HepG2 (cell line): ENCODE measurements at regions not wholly inside any gene's neighbourhood (a gene's known extent, or its start where the extent isn't known, plus 50 kb on each side); places are given as distances from the start of the nearest gene placed in this dataset.

Experiments used
- ATAC-seq: fragments of 200-7000 bp; cut with Tn5 transposase; 3 replicates; pipeline ENCODE4 v1.9.1; 2020; ENCODE audit warnings: mild to moderate bottlenecking, moderate library complexity
- BruUV-seq: library from RNA; stranded (reverse); fragments of 400-500 nt; replicated peaks from 2 replicates; lab custom pipeline; 2021; lab: Mats Ljungman, UMichigan
- CTCF ChIA-PET: fragments of 300-600 bp; formaldehyde crosslinking; extraction: SDS; loops from one replicate; lab custom pipeline; 2021; ENCODE audit warnings: low total read pairs, inconsistent platforms, low intra/inter-chr PET ratio; lab: Yijun Ruan, JAX
- POLR2A ChIA-PET: fragments of 350-600 bp; sonication (Branson Sonifier 250); formaldehyde crosslinking; loops from one replicate; lab custom pipeline; 2020; ENCODE audit warnings: antibody characterized with exemption, inconsistent platforms; lab: Yijun Ruan, JAX
- DNase-seq: peaks from one replicate; pipeline ENCODE4 v3.0.0-alpha.2; 2015; ENCODE audit warnings: low spot score
- FAIRE-seq: peaks from 3 replicates; lab custom pipeline; 2011; peaks lifted over from hg19 to GRCh38; lab: Jason Lieb, UNC
- H2AFZ ChIP-seq: one replicate; pipeline ENCODE4 v1.6.1; 2011; ENCODE audit warnings: low read length, inconsistent platforms
- H3K27ac ChIP-seq: fragments of 300-600 bp; 3 replicates; pipeline ENCODE4 v1.8.0; 2011; ENCODE audit warnings: mixed run types, mild to moderate bottlenecking, mixed read lengths, low read length, inconsistent platforms; ENCODE audit not compliant: insufficient read depth; ENCODE audit errors: extremely low read length
- H3K27me3 ChIP-seq, 2 experiments: fragments of 200-600 bp in 1 of 2; 2 replicates in 1 of 2; 3 replicates in 1 of 2; pipeline versions ENCODE4 v1.6.0 to v1.8.0; 2011; ENCODE audit warnings: low read length in 2 of 2, mild to moderate bottlenecking in 2 of 2, moderate library complexity in 2 of 2, inconsistent platforms in 1 of 2; ENCODE audit not compliant: insufficient read depth in 2 of 2, control insufficient read depth in 1 of 2
- H3K36me3 ChIP-seq, 2 experiments: fragments of 200-600 bp in 1 of 2; replicated peaks in 1 of 2; 2 replicates in 1 of 2; 3 replicates in 1 of 2; pipeline versions ENCODE4 v1.5.1 to v1.8.0; 2011; ENCODE audit warnings: low read length in 2 of 2, inconsistent platforms in 1 of 2; ENCODE audit not compliant: insufficient read depth in 2 of 2, control insufficient read depth in 1 of 2
- H3K4me1 ChIP-seq: 2 replicates; pipeline ENCODE4 v1.5.1; 2012; ENCODE audit warnings: low read length, inconsistent platforms; ENCODE audit not compliant: insufficient read depth
- H3K4me2 ChIP-seq: 2 replicates; pipeline ENCODE4 v1.6.0; 2011; ENCODE audit warnings: low read depth, low read length, inconsistent platforms
- H3K4me3 ChIP-seq, 3 experiments: fragments of 200-600 bp in 1 of 3; sonication (generic), shearing (Covaris generic) in 1 of 3; replicated peaks in 1 of 3; 2 replicates each; pipeline ENCODE4 v1.5.1; 2011 to 2016; ENCODE audit warnings: low read length in 3 of 3, inconsistent platforms in 2 of 3, low read depth in 2 of 3, mild to moderate bottlenecking in 2 of 3, control low read depth in 1 of 3, mixed read lengths in 1 of 3; ENCODE audit not compliant: insufficient read depth in 1 of 3
- H3K79me2 ChIP-seq: one replicate; pipeline ENCODE4 v1.6.1; 2011; ENCODE audit warnings: low read length, inconsistent platforms; ENCODE audit not compliant: insufficient read depth
- H3K9ac ChIP-seq: 2 replicates; pipeline ENCODE4 v1.6.0; 2011; ENCODE audit warnings: mild to moderate bottlenecking, low read depth, low read length, inconsistent platforms; ENCODE audit not compliant: insufficient read depth
- H3K9me3 ChIP-seq: 2 replicates; pipeline ENCODE4 v1.5.1; 2012; ENCODE audit warnings: mild to moderate bottlenecking, low read length
- H4K20me1 ChIP-seq: 2 replicates; pipeline ENCODE4 v1.6.0; 2011; ENCODE audit warnings: inconsistent platforms, mild to moderate bottlenecking, low read length, moderate library complexity; ENCODE audit not compliant: insufficient read depth
- CEBPB ChIP-seq: IDR thresholded peaks from 2 replicates; pipeline ENCODE4 v1.6.1; 2011; ENCODE audit warnings: low read depth, low read length, improper control_type of control experiment, borderline replicate concordance
- DNMT3B ChIP-seq: conservative IDR thresholded peaks from 2 replicates; pipeline ENCODE4 v1.6.1; 2016; ENCODE audit warnings: missing biosample characterization, control low read depth
- GABPA ChIP-seq, 2 experiments: IDR thresholded peaks; 2 replicates each; pipeline ENCODE4 v1.6.1; 2011 to 2016; ENCODE audit warnings: low read depth in 2 of 2, low read length in 1 of 2, missing biosample characterization in 1 of 2, missing genetic modification characterization in 1 of 2
- HMGA1 ChIP-seq: sonication (generic); formaldehyde crosslinking; conservative IDR thresholded peaks from 2 replicates; pipeline ENCODE4 v1.4.0; 2020; ENCODE audit warnings: missing genetic modification reagents
- MZF1 ChIP-seq: sonication (generic); formaldehyde crosslinking; IDR thresholded peaks from 2 replicates; pipeline ENCODE4 v1.8.1; 2023; ENCODE audit warnings: mild to moderate bottlenecking, missing genetic modification reagents, borderline replicate concordance
- SMAD9 ChIP-seq: sonication (generic); formaldehyde crosslinking; IDR thresholded peaks from 2 replicates; pipeline ENCODE4 v1.5.1; 2020; ENCODE audit warnings: mild to moderate bottlenecking, missing genetic modification reagents
- SMYD3 ChIP-seq: sonication (generic); formaldehyde crosslinking; IDR thresholded peaks from 2 replicates; pipeline ENCODE4 v1.8.1; 2023; ENCODE audit warnings: mild to moderate bottlenecking, missing genetic modification reagents
- TGIF2 ChIP-seq: IDR thresholded peaks from 2 replicates; pipeline ENCODE4 v1.6.1; 2016; ENCODE audit warnings: control low read depth, missing compliant biosample characterization
- ZBTB42 ChIP-seq: sonication (generic); formaldehyde crosslinking; IDR thresholded peaks from 2 replicates; pipeline ENCODE4 v1.5.0; 2020; ENCODE audit warnings: mild to moderate bottlenecking, missing genetic modification reagents
- ZNF850 ChIP-seq: sonication (generic); formaldehyde crosslinking; conservative IDR thresholded peaks from 2 replicates; pipeline ENCODE4 v1.9.0; 2021; ENCODE audit warnings: mild to moderate bottlenecking, missing genetic modification reagents
- WGBS: methylation state at CpG from one replicate; pipeline ENCODE4 v1.1.6; 2017; ENCODE audit warnings: low lambda C conversion rate; 5-methylcytosine and 5-hydroxymethylcytosine counted together
- in situ Hi-C: cut with HindIII; loops from 2 replicates; pipeline ENCODE4 v1.10.0; 2017; ENCODE audit warnings: low pct_unique_long_range_greater_than_20kb; ENCODE audit not compliant: extremely low pct_ligation_motif_present
- intact Hi-C: fragments of 100-400 bp; cut with micrococcal nuclease; formaldehyde crosslinking; loops from one replicate; pipeline ENCODE4 v1.10.0; 2022; ENCODE audit not compliant: unreplicated experiment
- TF ChIP-seq, protein P1 (sequence below): sonication (generic); formaldehyde crosslinking; IDR thresholded peaks from 2 replicates; pipeline ENCODE4 v1.5.1; 2020; ENCODE audit warnings: mild to moderate bottlenecking, moderate library complexity, missing genetic modification reagents
- TF ChIP-seq, protein P2 (sequence below): IDR thresholded peaks from 2 replicates; pipeline ENCODE4 v1.6.1; 2012; ENCODE audit warnings: low read length, improper control_type of control experiment

DNA sequence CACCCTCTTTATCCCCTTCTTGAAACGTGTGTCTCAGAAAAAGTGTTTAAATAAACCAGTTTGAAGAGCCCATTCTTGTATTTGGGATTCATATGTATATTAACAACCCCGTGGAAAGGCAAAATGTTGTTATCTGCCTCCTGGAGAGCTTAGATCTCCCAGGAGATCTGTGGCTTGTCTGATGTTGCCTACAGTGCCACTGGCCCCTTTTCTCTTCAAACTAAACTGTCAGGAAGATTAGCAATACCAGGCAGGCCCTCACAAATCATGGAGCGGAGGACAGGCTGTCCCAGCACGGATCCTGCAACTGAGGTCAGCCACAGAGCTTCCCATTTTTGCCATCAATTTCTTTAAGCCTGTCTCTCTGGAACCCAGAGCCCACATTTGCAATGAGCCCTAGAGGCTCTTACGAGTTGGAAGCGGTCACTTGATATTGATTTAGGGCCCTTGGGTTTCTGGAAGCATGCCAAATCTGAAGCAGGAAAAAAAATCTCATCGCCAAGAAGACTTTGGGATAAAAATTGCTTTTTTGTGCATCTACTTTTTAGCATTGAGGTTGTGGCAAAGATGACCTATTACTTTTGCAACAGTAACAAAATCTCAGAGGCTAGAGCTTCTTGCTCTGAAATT lies 234.1 kb downstream of the OPA1 start (continued):
- no peak for TF ChIP-seq SMYD3 (CRISPR knock-in tag)
- TF ChIP-seq, protein P1, sequence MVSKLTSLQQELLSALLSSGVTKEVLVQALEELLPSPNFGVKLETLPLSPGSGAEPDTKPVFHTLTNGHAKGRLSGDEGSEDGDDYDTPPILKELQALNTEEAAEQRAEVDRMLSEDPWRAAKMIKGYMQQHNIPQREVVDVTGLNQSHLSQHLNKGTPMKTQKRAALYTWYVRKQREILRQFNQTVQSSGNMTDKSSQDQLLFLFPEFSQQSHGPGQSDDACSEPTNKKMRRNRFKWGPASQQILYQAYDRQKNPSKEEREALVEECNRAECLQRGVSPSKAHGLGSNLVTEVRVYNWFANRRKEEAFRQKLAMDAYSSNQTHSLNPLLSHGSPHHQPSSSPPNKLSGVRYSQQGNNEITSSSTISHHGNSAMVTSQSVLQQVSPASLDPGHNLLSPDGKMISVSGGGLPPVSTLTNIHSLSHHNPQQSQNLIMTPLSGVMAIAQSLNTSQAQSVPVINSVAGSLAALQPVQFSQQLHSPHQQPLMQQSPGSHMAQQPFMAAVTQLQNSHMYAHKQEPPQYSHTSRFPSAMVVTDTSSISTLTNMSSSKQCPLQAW (CRISPR knock-in tag): no peak
- TF ChIP-seq, all 625 proteins: peak for 0

GRCh38 chr3:193827871-193828270 lies 234.9 kb downstream of the OPA1 start:
- no TSS peak for BruUV-seq
- in situ Hi-C loops (no loop called here), intact Hi-C loops (no loop called here)
- H3K79me2 ChIP-seq: no peaks in the 10 kb centered on the region
- no peak for TF ChIP-seq SMAD9 (CRISPR knock-in tag)
- no peak for DNase-seq
- CTCF ChIA-PET: no interaction called here
- H3K27ac ChIP-seq: no peak overlapping the region
- no peaks in the 10 kb centered on the region for H3K4me1 ChIP-seq
- H3K36me3 ChIP-seq: no peaks in the 10 kb centered on the region
- FAIRE-seq: no peak
- no peak overlapping the region for H3K4me3 ChIP-seq
- H4K20me1 ChIP-seq: no peaks in the 10 kb centered on the region
- 30% methylated on average over 2 of the region's 2 CpGs for WGBS
- H2AFZ ChIP-seq: no peak overlapping the region
- H3K9me3 ChIP-seq: no peaks in the 10 kb centered on the region
- POLR2A ChIA-PET: no interaction called here
- H3K4me2 ChIP-seq: no peak overlapping the region
- no peak for ATAC-seq
- H3K9ac ChIP-seq: no peak overlapping the region
- peaks cover 3 to 26% of the 10 kb centered on the region in 2 experiments; a peak in 3 of 5 replicates for H3K27me3 ChIP-seq

DNA sequence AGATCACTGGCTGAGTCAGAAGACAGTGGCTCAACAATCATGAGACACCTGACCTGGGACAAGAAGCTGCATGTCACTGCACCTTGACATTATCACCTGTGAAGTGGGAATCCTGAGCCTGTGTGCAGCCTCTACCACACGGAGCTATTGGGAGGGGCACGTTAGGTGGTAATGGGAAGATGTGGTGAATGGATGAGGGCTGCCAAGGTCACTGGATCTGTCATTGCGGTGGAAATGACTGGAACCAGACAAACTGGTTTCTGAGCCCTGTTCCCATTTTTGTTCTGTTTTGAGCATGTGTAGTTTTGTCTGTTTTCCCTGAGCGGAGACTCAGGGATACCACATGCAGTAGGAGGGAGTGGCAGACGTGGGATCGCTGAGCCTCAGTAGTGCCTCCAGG lies 235.5 kb downstream of the OPA1 start:
- no peak overlapping the region for H3K27ac ChIP-seq
- H3K4me2 ChIP-seq: no peak overlapping the region
- no TSS peak for BruUV-seq
- DNase-seq (no peak), FAIRE-seq (no peak), ATAC-seq (no peak)
- no peak overlapping the region for H3K9ac ChIP-seq
- 70% methylated on average over 6 of the region's 6 CpGs for WGBS
- no peaks in the 10 kb centered on the region for H3K36me3 ChIP-seq
- intact Hi-C loops (no loop called here), in situ Hi-C loops (no loop called here)
- no peaks in the 10 kb centered on the region for H3K4me1 ChIP-seq
- H3K4me3 ChIP-seq: no peak overlapping the region
- peaks cover 3 to 26% of the 10 kb centered on the region in 2 experiments; a peak in 3 of 5 replicates for H3K27me3 ChIP-seq
- no peaks in the 10 kb centered on the region for H3K9me3 ChIP-seq
- H3K79me2 ChIP-seq: no peaks in the 10 kb centered on the region
- CTCF ChIA-PET: no interaction called here
- H4K20me1 ChIP-seq: no peaks in the 10 kb centered on the region
- H2AFZ ChIP-seq: no peak overlapping the region
- POLR2A ChIA-PET: no interaction called here
- no peak for TF ChIP-seq TGIF2
- no peak for TF ChIP-seq ZBTB42 (CRISPR knock-in tag)
- TF ChIP-seq ZNF850 (CRISPR knock-in tag): no peak
- TF ChIP-seq, protein P2, sequence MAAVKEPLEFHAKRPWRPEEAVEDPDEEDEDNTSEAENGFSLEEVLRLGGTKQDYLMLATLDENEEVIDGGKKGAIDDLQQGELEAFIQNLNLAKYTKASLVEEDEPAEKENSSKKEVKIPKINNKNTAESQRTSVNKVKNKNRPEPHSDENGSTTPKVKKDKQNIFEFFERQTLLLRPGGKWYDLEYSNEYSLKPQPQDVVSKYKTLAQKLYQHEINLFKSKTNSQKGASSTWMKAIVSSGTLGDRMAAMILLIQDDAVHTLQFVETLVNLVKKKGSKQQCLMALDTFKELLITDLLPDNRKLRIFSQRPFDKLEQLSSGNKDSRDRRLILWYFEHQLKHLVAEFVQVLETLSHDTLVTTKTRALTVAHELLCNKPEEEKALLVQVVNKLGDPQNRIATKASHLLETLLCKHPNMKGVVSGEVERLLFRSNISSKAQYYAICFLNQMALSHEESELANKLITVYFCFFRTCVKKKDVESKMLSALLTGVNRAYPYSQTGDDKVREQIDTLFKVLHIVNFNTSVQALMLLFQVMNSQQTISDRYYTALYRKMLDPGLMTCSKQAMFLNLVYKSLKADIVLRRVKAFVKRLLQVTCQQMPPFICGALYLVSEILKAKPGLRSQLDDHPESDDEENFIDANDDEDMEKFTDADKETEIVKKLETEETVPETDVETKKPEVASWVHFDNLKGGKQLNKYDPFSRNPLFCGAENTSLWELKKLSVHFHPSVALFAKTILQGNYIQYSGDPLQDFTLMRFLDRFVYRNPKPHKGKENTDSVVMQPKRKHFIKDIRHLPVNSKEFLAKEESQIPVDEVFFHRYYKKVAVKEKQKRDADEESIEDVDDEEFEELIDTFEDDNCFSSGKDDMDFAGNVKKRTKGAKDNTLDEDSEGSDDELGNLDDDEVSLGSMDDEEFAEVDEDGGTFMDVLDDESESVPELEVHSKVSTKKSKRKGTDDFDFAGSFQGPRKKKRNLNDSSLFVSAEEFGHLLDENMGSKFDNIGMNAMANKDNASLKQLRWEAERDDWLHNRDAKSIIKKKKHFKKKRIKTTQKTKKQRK: no peak
- TF ChIP-seq DNMT3B (CRISPR knock-in tag): no peak
- TF ChIP-seq GABPA (IDR thresholded peaks at IDR 0.05; ENCODE audit: low read depth, low read length): no peak
- no peak for TF ChIP-seq GABPA (CRISPR knock-in tag; IDR thresholded peaks at IDR 0.05; ENCODE audit: low read depth)
- no peak for TF ChIP-seq CEBPB
- TF ChIP-seq MZF1 (CRISPR knock-in tag): no peak
- no peak for TF ChIP-seq HMGA1 (CRISPR knock-in tag)
